Neural crest cell (in vitro differentiated cells): ENCODE measurements at regions not wholly inside any gene's neighbourhood (a gene's known extent, or its start where the extent isn't known, plus 50 kb on each side); places are given as distances from the start of the nearest gene placed in this dataset.
"Not testable (repeated sequence)": the region's sequence is repeated elsewhere in the genome, so short reads cannot be mapped to it uniquely, and the experiment has no call there.

Experiments used
- DNase-seq: peaks from one replicate; pipeline ENCODE4 v3.0.0; 2021; ENCODE audit warnings: low read depth, mixed read lengths, low spot score
- H3K27ac Mint-ChIP-seq: one replicate; pipeline ENCODE4 v1.8.0; 2021; ENCODE audit warnings: mild to moderate bottlenecking, mixed read lengths; ENCODE audit not compliant: unreplicated experiment
- H3K27me3 Mint-ChIP-seq: 2 replicates; pipeline ENCODE4 v1.8.0; 2021; ENCODE audit warnings: low read depth, mild to moderate bottlenecking, mixed read lengths
- H3K36me3 Mint-ChIP-seq: 2 replicates; pipeline ENCODE4 v1.8.0; 2021; ENCODE audit warnings: low read depth, mild to moderate bottlenecking, mixed read lengths
- H3K4me1 Mint-ChIP-seq: 2 replicates; pipeline ENCODE4 v1.8.0; 2021; ENCODE audit warnings: mixed read lengths
- H3K4me3 Mint-ChIP-seq: one replicate; pipeline ENCODE4 v1.8.0; 2021; ENCODE audit warnings: mild to moderate bottlenecking, mixed read lengths
- H3K9me3 Mint-ChIP-seq: 2 replicates; pipeline ENCODE4 v1.8.0; 2021; ENCODE audit warnings: mixed read lengths
- TF ChIP-seq, protein P1 (sequence below): fragments of 200-600 bp; sonication (generic); conservative IDR thresholded peaks from 2 replicates; pipeline ENCODE4 v1.5.0; 2021; ENCODE audit warnings: antibody characterized with exemption, mild to moderate bottlenecking

DNA sequence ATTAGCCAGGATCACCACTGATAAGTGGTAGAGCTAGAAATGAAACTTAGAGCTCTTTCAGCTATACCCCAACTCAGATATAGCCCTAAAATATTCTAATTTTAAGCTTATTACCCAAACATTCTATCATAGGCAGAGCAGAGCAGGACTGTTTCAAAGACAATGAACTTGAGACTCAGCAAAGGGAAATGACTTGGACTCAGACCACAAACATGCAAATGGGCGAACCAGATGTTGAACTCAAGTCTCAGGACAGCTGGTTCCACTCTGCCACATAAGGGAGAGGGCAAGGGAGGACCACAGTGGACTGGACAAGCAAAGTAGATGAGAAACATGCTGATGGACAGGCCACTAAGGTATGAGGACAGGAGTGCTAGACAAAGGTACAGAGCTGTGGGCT is 315.3 kb downstream of the OMA1 start:
- H3K27me3 Mint-ChIP-seq, result no peaks in the 10 kb centered on the region
- TF ChIP-seq, protein P1, sequence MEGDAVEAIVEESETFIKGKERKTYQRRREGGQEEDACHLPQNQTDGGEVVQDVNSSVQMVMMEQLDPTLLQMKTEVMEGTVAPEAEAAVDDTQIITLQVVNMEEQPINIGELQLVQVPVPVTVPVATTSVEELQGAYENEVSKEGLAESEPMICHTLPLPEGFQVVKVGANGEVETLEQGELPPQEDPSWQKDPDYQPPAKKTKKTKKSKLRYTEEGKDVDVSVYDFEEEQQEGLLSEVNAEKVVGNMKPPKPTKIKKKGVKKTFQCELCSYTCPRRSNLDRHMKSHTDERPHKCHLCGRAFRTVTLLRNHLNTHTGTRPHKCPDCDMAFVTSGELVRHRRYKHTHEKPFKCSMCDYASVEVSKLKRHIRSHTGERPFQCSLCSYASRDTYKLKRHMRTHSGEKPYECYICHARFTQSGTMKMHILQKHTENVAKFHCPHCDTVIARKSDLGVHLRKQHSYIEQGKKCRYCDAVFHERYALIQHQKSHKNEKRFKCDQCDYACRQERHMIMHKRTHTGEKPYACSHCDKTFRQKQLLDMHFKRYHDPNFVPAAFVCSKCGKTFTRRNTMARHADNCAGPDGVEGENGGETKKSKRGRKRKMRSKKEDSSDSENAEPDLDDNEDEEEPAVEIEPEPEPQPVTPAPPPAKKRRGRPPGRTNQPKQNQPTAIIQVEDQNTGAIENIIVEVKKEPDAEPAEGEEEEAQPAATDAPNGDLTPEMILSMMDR, result no peak
- H3K4me1 Mint-ChIP-seq, result peaks cover 32% of the 10 kb centered on the region
- H3K27ac Mint-ChIP-seq, result no peak overlapping the region
- no peak overlapping the region for H3K4me3 Mint-ChIP-seq
- DNase-seq, result no peak
- H3K9me3 Mint-ChIP-seq, result no peaks in the 10 kb centered on the region
- no peaks in the 10 kb centered on the region for H3K36me3 Mint-ChIP-seq

DNA sequence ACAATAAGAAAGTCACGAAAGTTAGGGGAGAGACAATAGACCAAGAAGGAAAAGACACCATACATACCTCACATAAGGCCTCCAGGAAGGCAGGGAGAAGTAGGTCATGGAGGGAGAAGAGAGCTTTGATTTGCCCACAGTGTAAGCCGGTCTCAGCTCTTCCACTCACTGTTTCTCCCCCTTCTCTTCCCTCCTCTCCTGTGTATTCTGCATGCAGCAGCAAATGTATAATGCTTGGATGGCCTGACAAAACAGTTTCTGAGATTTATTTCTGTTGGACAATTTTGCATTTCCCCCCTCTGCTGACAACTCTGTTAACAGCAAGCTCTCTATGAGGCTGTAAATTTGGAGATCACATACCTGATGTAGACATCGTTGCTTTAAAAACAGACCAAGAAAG is 318.9 kb downstream of the OMA1 start:
- Mint-ChIP-seq H3K36me3 (no peaks in the 10 kb centered on the region), H3K27me3 (no peaks in the 10 kb centered on the region), H3K9me3 (no peaks in the 10 kb centered on the region), H3K27ac (peak overlapping the region; percentile 70), H3K4me1 (peaks cover 22% of the 10 kb centered on the region), H3K4me3 (no peak overlapping the region)
- no peak for DNase-seq
- TF ChIP-seq, protein P1, result no peak

DNA sequence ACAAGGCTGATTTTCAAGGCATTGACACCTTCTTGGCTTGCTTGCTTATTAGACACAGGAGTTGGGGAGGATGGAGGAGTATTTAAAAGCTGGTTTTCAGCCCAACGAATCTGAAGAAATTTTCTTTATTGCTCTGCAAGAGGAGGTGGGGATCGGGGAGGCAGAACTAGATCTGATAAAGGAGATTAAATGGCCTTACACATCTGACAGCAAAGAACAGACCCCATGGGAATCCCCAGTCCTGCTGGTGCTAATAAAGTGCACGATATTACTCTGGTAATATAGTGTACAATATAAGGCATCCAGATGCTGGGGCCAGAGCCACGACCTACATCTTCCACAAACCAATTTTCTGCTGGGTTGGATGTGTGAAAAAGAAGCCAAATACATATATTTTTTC is 323.0 kb downstream of the OMA1 start:
- no peaks in the 10 kb centered on the region for H3K36me3 Mint-ChIP-seq
- H3K4me1 Mint-ChIP-seq, result peaks cover 7% of the 10 kb centered on the region
- TF ChIP-seq, protein P1, result no peak
- no peaks in the 10 kb centered on the region for H3K27me3 Mint-ChIP-seq
- H3K27ac Mint-ChIP-seq, result no peak overlapping the region
- DNase-seq, result no peak
- no peaks in the 10 kb centered on the region for H3K9me3 Mint-ChIP-seq
- no peak overlapping the region for H3K4me3 Mint-ChIP-seq

DNA sequence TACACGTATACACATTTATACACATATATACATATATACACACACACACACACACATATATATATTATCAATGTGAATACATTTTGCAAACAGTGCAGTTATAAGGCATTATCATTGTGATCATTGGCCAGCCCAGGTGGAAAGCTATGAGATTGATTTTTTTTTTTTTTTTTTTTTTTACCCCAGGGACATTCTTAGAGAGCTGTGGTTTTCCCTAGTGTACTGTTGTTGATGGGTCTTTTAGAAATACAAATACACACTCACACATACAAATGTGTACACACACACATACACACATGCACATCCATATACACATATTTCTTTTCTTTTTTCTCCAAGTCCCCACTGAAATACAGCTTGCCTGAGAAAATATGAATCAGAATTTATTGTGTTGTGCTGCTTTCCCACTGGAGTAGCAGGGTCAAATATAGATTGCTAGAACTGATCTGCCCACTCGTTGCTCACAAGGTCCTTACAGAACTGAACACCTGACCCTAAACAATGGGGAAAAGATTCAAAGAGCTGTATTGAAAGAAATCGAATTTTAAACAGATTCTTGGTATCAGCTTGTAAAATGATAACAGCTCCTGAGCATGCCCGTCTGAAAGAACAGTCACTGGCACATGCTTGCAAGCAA is 325.6 kb downstream of the OMA1 start:
- TF ChIP-seq, protein P1, result no peak
- Mint-ChIP-seq H3K9me3 (no peaks in the 10 kb centered on the region), H3K4me1 (no peaks in the 10 kb centered on the region), H3K27ac (no peak overlapping the region), H3K27me3 (no peaks in the 10 kb centered on the region), H3K4me3 (no peak overlapping the region), H3K36me3 (no peaks in the 10 kb centered on the region)
- DNase-seq, result no peak

DNA sequence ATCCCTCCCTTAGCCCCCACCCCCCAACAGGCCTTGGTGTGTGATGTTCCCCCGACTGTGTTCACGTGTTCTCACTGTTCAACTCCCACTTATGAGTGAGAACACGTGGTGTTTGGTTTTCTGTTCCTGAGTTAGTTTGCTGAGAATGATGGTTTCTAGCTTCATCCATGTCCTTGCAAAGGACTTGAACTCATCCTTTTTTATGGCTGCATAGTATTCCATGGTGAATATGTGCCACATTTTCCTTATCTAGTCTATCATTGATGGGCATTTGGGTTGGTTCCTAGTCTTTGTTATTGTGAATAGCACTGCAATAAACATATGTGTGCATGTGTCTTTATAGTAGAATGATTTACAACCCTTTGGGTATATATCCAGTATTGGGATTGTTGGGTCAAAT is 330.4 kb downstream of the OMA1 start:
- DNase-seq, H3K9me3 Mint-ChIP-seq, H3K36me3 Mint-ChIP-seq, H3K4me1 Mint-ChIP-seq, H3K27me3 Mint-ChIP-seq, H3K27ac Mint-ChIP-seq, H3K4me3 Mint-ChIP-seq: not testable (repeated sequence)

DNA sequence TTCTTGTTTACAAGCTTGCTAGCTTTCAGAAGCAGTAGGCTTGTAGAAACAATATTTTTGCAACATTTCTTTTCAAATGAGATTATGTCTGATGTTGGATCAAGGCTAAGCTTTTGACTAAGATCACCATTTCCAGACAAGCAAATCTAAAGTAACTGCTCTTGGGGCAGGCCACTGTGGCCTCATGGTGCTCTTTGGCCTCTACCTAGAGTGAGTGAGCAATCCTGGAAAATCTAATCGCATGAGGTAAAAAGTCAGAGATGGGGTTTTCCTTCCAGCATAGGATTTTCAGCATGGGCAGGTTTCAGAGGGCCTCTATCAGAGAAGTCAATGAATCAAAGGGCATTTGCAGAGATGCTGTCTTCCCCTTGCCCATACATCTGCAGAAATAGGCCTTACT is 331.9 kb downstream of the OMA1 start:
- TF ChIP-seq, protein P1, result no peak
- Mint-ChIP-seq H3K4me3 (no peak overlapping the region), H3K9me3 (no peaks in the 10 kb centered on the region), H3K4me1 (no peaks in the 10 kb centered on the region), H3K27ac (no peak overlapping the region), H3K36me3 (no peaks in the 10 kb centered on the region), H3K27me3 (no peaks in the 10 kb centered on the region)
- no peak for DNase-seq
